PFSK-1 (cell line): ENCODE measurements at regions not wholly inside any gene's neighbourhood (a gene's known extent, or its start where the extent isn't known, plus 50 kb on each side); places are given as distances from the start of the nearest gene placed in this dataset.

Source experiments
- FOXP2 ChIP-seq: optimal IDR thresholded peaks from 2 replicates; pipeline ENCODE3; 2011; ENCODE audit warnings: borderline replicate concordance, control low read depth, inconsistent platforms; ENCODE audit not compliant: insufficient read depth; ENCODE audit errors: extremely low read length, extremely low read depth
- POLR2AphosphoS5 ChIP-seq: IDR thresholded peaks from 2 replicates; pipeline ENCODE4 v1.6.1; 2012; ENCODE audit warnings: low read depth, mild to moderate bottlenecking, control low read depth, low read length, moderate library complexity
- SIN3A ChIP-seq: IDR thresholded peaks from 2 replicates; pipeline ENCODE4 v1.6.1; 2012; ENCODE audit warnings: mild to moderate bottlenecking, low read length, moderate library complexity, borderline replicate concordance; ENCODE audit not compliant: insufficient read depth
- TAF1 ChIP-seq: IDR thresholded peaks from 2 replicates; pipeline ENCODE4 v1.6.1; 2012; ENCODE audit warnings: low read length, control low read depth, borderline replicate concordance; ENCODE audit not compliant: insufficient read depth
- TF ChIP-seq, protein P1 (sequence below), 2 experiments: IDR thresholded peaks; 2 replicates each; pipeline versions ENCODE4 v1.6.1 to v1.8.0; 2011 to 2012; ENCODE audit warnings: low read depth in 2 of 2, low read length in 2 of 2, control low read depth in 1 of 2, inconsistent platforms in 1 of 2, mild to moderate bottlenecking in 1 of 2, moderate library complexity in 1 of 2; ENCODE audit not compliant: insufficient read depth in 1 of 2

DNA sequence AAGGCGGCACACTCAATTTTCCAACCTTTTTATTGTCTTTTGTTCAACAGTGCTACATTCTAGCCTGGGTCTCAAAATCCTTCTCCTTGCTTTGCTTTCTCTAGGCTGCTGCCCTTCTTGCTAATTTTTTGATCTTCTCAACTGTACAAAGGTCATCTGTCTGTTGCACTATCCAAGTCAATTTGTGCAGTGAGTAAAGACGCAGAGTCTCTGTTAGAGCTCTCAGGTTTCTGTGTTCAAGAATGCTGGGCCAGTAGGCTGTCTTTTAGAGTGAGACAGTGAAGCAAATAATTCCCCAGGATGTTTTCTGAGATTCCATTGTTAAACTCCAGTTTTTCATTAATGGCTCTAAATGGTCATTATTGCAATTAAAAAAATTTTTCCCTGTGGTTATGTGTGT lies 255.7 kb upstream of the ACTBL2 start:
- no peak for TF ChIP-seq TAF1
- no peak for TF ChIP-seq FOXP2
- no peak for TF ChIP-seq POLR2AphosphoS5
- TF ChIP-seq SIN3A = no peak
- TF ChIP-seq, protein P1, sequence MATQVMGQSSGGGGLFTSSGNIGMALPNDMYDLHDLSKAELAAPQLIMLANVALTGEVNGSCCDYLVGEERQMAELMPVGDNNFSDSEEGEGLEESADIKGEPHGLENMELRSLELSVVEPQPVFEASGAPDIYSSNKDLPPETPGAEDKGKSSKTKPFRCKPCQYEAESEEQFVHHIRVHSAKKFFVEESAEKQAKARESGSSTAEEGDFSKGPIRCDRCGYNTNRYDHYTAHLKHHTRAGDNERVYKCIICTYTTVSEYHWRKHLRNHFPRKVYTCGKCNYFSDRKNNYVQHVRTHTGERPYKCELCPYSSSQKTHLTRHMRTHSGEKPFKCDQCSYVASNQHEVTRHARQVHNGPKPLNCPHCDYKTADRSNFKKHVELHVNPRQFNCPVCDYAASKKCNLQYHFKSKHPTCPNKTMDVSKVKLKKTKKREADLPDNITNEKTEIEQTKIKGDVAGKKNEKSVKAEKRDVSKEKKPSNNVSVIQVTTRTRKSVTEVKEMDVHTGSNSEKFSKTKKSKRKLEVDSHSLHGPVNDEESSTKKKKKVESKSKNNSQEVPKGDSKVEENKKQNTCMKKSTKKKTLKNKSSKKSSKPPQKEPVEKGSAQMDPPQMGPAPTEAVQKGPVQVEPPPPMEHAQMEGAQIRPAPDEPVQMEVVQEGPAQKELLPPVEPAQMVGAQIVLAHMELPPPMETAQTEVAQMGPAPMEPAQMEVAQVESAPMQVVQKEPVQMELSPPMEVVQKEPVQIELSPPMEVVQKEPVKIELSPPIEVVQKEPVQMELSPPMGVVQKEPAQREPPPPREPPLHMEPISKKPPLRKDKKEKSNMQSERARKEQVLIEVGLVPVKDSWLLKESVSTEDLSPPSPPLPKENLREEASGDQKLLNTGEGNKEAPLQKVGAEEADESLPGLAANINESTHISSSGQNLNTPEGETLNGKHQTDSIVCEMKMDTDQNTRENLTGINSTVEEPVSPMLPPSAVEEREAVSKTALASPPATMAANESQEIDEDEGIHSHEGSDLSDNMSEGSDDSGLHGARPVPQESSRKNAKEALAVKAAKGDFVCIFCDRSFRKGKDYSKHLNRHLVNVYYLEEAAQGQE (IDR thresholded peaks at IDR 0.05; ENCODE audit: insufficient read depth in 1 of 2, low read depth in 2 of 2, low read length in 2 of 2) = no peak

DNA sequence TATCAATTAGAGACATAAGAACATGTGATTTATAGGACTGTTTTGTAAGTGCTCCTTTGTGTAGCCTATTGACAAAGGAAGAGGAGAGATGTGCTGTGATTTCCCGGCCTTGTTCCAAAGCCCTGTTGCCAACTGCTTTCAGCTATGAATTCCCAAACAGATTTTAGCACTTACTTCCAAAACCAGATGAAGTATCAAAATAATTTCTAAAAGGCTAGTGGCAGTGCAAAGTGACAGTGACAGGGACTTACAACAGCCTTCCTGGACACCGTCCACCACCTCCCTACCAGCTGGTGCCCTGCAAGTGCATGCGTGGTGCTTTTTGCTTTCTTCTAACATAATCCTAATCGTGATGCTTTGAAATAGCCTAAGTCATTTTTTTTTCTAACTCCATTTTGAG lies 254.1 kb upstream of the ACTBL2 start:
- TF ChIP-seq FOXP2 (no peak), POLR2AphosphoS5 (no peak), SIN3A (no peak), TAF1 (no peak)
- TF ChIP-seq, protein P1 (IDR thresholded peaks at IDR 0.05; ENCODE audit: insufficient read depth in 1 of 2, low read depth in 2 of 2, low read length in 2 of 2) = no peak

DNA sequence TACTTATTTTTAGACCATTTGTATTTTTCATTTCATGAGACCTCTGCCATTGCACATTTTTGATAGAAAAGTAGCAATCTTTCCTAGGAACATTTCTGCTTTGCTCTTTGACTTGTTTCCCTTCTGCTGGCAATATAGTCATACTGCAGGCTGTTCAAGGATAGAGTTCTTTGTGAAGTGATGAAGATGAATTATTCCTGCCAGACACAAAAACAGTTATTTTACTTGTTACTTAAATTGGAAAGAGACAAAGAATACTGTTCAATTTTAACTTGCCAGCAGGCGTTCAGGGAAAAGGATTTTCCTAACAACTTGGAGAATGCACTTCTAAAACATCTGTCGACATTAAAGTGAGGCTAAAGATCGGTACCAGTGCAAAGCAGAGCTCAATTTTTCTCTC lies 251.7 kb upstream of the ACTBL2 start:
- no peak for TF ChIP-seq SIN3A
- TF ChIP-seq TAF1 = no peak
- TF ChIP-seq, protein P1 (IDR thresholded peaks at IDR 0.05; ENCODE audit: insufficient read depth in 1 of 2, low read depth in 2 of 2, low read length in 2 of 2) = no peak
- no peak for TF ChIP-seq POLR2AphosphoS5
- no peak for TF ChIP-seq FOXP2

DNA sequence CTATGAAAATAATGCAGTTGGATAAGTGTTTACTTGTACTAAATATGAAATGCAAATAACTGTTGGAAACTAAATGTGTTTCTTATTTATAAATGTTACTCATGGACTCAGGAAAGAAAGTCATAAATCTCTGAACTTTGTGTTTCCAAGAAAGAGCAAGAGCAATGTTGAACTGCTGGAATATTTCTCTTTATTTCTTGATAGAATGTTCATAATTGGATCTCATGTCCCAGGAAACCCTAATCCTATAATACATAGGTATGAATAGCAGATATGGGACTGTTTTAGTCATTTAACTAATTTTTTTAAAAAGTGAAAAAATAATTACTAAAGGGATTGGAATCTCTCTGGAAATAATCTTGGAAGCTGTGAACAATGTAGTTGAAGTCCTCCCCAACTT lies 245.0 kb upstream of the ACTBL2 start:
- no peak for TF ChIP-seq POLR2AphosphoS5
- no peak for TF ChIP-seq SIN3A
- TF ChIP-seq, protein P1 (IDR thresholded peaks at IDR 0.05; ENCODE audit: insufficient read depth in 1 of 2, low read depth in 2 of 2, low read length in 2 of 2) = no peak
- TF ChIP-seq TAF1 = no peak
- no peak for TF ChIP-seq FOXP2
